H1 (cell line): ENCODE measurements at regions not wholly inside any gene's neighbourhood (a gene's known extent, or its start where the extent isn't known, plus 50 kb on each side); places are given as distances from the start of the nearest gene placed in this dataset.

Experiments used
- CTCF ChIA-PET: fragments of 300-600 bp; sonication (Branson Sonifier 250); formaldehyde crosslinking; loops from one replicate; lab custom pipeline; 2021; ENCODE audit not compliant: partially characterized antibody; lab: Charles Lee
- POLR2A ChIA-PET: fragments of 300-600 bp; sonication (Branson Sonifier 250); formaldehyde crosslinking; loops from one replicate; lab custom pipeline; 2021; ENCODE audit warnings: inconsistent platforms; ENCODE audit not compliant: partially characterized antibody; lab: Charles Lee
- DNase-seq, 2 experiments: peaks; one replicate each; pipeline versions ENCODE4 v3.0.0 to v3.0.0-alpha.2; 2010 to 2022; ENCODE audit warnings: low spot score in 2 of 2, low read depth in 1 of 2, mixed read lengths in 1 of 2
- FAIRE-seq: peaks from 2 replicates; lab custom pipeline; 2011; peaks lifted over from hg19 to GRCh38; lab: Jason Lieb, UNC
- H2AFZ ChIP-seq: 2 replicates; pipeline ENCODE4 v1.8.1; 2012; ENCODE audit warnings: low read length, inconsistent platforms
- H2AK5ac ChIP-seq: 2 replicates; pipeline ENCODE4 v1.6.1; 2013; ENCODE audit warnings: low read depth, low read length
- H2BK120ac ChIP-seq: replicated peaks from 2 replicates; pipeline ENCODE3; 2013; ENCODE audit warnings: low read depth, low read length, inconsistent platforms
- H2BK12ac ChIP-seq: 2 replicates; pipeline ENCODE4 v1.6.1; 2013; ENCODE audit warnings: low read depth, low read length
- H2BK15ac ChIP-seq: 2 replicates; pipeline ENCODE4 v1.6.1; 2013; ENCODE audit warnings: low read length
- H2BK20ac ChIP-seq: 2 replicates; pipeline ENCODE4 v1.6.1; 2013; ENCODE audit warnings: low read length
- H2BK5ac ChIP-seq: 2 replicates; pipeline ENCODE4 v1.6.1; 2013; ENCODE audit warnings: low read depth, low read length
- H3K14ac ChIP-seq: 2 replicates; pipeline ENCODE4 v1.6.1; 2013; ENCODE audit warnings: inconsistent platforms; ENCODE audit not compliant: insufficient read length
- H3K18ac ChIP-seq: 2 replicates; pipeline ENCODE4 v1.6.1; 2013; ENCODE audit warnings: low read length; ENCODE audit errors: extremely low read depth
- H3K23ac ChIP-seq: 2 replicates; pipeline ENCODE4 v1.6.1; 2013; ENCODE audit warnings: inconsistent platforms; ENCODE audit not compliant: insufficient read length
- H3K23me2 ChIP-seq: 2 replicates; pipeline ENCODE4 v1.6.1; 2013; ENCODE audit warnings: low read depth, low read length
- H3K27ac ChIP-seq: 2 replicates; pipeline ENCODE4 v1.6.1; 2011; ENCODE audit warnings: low read depth, low read length, inconsistent platforms
- H3K27me3 ChIP-seq, 4 experiments: replicated peaks in 1 of 4; 1 replicate in 1 of 4; 2 replicates in 3 of 4; pipeline versions ENCODE4 v1.6.1 to v1.8.1; 2011 to 2013; ENCODE audit warnings: low read length in 3 of 4, mild to moderate bottlenecking in 3 of 4, inconsistent platforms in 2 of 4, mixed read lengths in 2 of 4, moderate library complexity in 1 of 4; ENCODE audit not compliant: control insufficient read depth in 3 of 4, insufficient read depth in 3 of 4; ENCODE audit errors: extremely low read depth in 1 of 4
- H3K36me3 ChIP-seq, 4 experiments: 2 replicates each; pipeline versions ENCODE4 v1.6.1 to v1.8.1; 2011 to 2013; ENCODE audit warnings: mild to moderate bottlenecking in 4 of 4, low read length in 3 of 4, moderate library complexity in 2 of 4, control low read depth in 1 of 4, inconsistent platforms in 1 of 4; ENCODE audit not compliant: insufficient read depth in 4 of 4, control insufficient read depth in 2 of 4
- H3K4ac ChIP-seq: replicated peaks from 2 replicates; pipeline ENCODE3; 2013; ENCODE audit warnings: low read length, low read depth, mixed read lengths, inconsistent platforms; ENCODE audit not compliant: insufficient read length
- H3K4me1 ChIP-seq, 4 experiments: replicated peaks in 1 of 4; 1 replicate in 1 of 4; 2 replicates in 3 of 4; pipeline versions ENCODE4 v1.6.1 to v1.8.1; 2011 to 2013; ENCODE audit warnings: low read length in 3 of 4, inconsistent platforms in 2 of 4, mixed read lengths in 1 of 4; ENCODE audit not compliant: insufficient read depth in 4 of 4, control insufficient read depth in 3 of 4
- H3K4me2 ChIP-seq, 2 experiments: 2 replicates each; pipeline versions ENCODE4 v1.6.1 to v1.8.1; 2011 to 2013; ENCODE audit warnings: low read depth in 2 of 2, low read length in 2 of 2, control low read depth in 1 of 2, inconsistent platforms in 1 of 2, mild to moderate bottlenecking in 1 of 2; ENCODE audit not compliant: insufficient read depth in 1 of 2
- H3K4me3 ChIP-seq, 4 experiments: fragments of 200-600, 300-600 bp in 1 of 4; sonication (generic), shearing (Covaris generic), sonication (Bioruptor Twin) in 1 of 4; 2 replicates each; pipeline versions ENCODE4 v1.5.1 to v1.8.1; 2011 to 2016; ENCODE audit warnings: low read length in 4 of 4, low read depth in 3 of 4, control low read depth in 2 of 4, inconsistent platforms in 2 of 4, mild to moderate bottlenecking in 2 of 4, mixed read lengths in 1 of 4, moderate library complexity in 1 of 4; ENCODE audit not compliant: insufficient read depth in 2 of 4; ENCODE audit errors: extremely low read depth in 1 of 4
- H3K56ac ChIP-seq: replicated peaks from 2 replicates; pipeline ENCODE3; 2013; ENCODE audit warnings: low read depth, mild to moderate bottlenecking, mixed read lengths, low read length, inconsistent platforms; ENCODE audit not compliant: insufficient read length
- H3K79me1 ChIP-seq: 2 replicates; pipeline ENCODE4 v1.6.1; 2013; ENCODE audit warnings: low read depth, low read length, control low read depth
- H3K79me2 ChIP-seq, 2 experiments: 2 replicates each; pipeline versions ENCODE4 v1.6.1 to v1.8.1; 2012 to 2013; ENCODE audit warnings: low read length in 2 of 2, mild to moderate bottlenecking in 2 of 2, inconsistent platforms in 1 of 2; ENCODE audit not compliant: insufficient read depth in 2 of 2, control insufficient read depth in 1 of 2
- H3K9ac ChIP-seq, 4 experiments: replicated peaks in 1 of 4; 1 replicate in 1 of 4; 2 replicates in 3 of 4; pipeline versions ENCODE4 v1.6.1 to v1.8.1; 2011 to 2013; ENCODE audit warnings: low read depth in 3 of 4, low read length in 3 of 4, control low read depth in 2 of 4, mild to moderate bottlenecking in 2 of 4, moderate library complexity in 2 of 4, inconsistent platforms in 1 of 4; ENCODE audit errors: extremely low read depth in 1 of 4
- H3K9me3 ChIP-seq, 2 experiments: 2 replicates each; pipeline versions ENCODE4 v1.6.1 to v1.8.1; 2012 to 2013; ENCODE audit warnings: mild to moderate bottlenecking in 2 of 2, moderate library complexity in 2 of 2, control low read depth in 1 of 2, inconsistent platforms in 1 of 2, low read depth in 1 of 2, low read length in 1 of 2, mixed read lengths in 1 of 2; ENCODE audit not compliant: insufficient read depth in 2 of 2
- H4K20me1 ChIP-seq, 2 experiments: replicated peaks in 1 of 2; 2 replicates each; pipeline versions ENCODE3 to v1.8.1; 2011 to 2013; ENCODE audit warnings: inconsistent platforms in 2 of 2, low read length in 2 of 2, mild to moderate bottlenecking in 1 of 2; ENCODE audit not compliant: insufficient read depth in 2 of 2, control insufficient read depth in 1 of 2
- H4K5ac ChIP-seq: 2 replicates; pipeline ENCODE4 v1.6.1; 2013; ENCODE audit warnings: low read length, low read depth, mixed read lengths, inconsistent platforms; ENCODE audit not compliant: insufficient read length
- H4K8ac ChIP-seq: 2 replicates; pipeline ENCODE4 v1.8.0; 2013; ENCODE audit warnings: mild to moderate bottlenecking, moderate library complexity, low read length, inconsistent platforms; ENCODE audit not compliant: insufficient read depth; ENCODE audit errors: extremely low read depth
- H4K91ac ChIP-seq: replicated peaks from 2 replicates; pipeline ENCODE3; 2013; ENCODE audit warnings: low read length, mixed read lengths, inconsistent platforms; ENCODE audit not compliant: insufficient read length
- CREB1 ChIP-seq: IDR thresholded peaks from 2 replicates; pipeline ENCODE4 v1.6.1; 2012; ENCODE audit warnings: inconsistent platforms
- CTBP2 ChIP-seq: IDR thresholded peaks from 2 replicates; pipeline ENCODE4 v1.7.0; 2011; ENCODE audit warnings: borderline replicate concordance, mild to moderate bottlenecking, moderate library complexity, mixed read lengths, low read length; ENCODE audit not compliant: insufficient read depth, insufficient read length
- EZH2 ChIP-seq: fragments of 200-600 bp; sonication (generic); IDR thresholded peaks from 2 replicates; pipeline ENCODE4 v1.7.1; 2012; ENCODE audit warnings: low read depth, mild to moderate bottlenecking, moderate library complexity, low read length, inconsistent platforms; ENCODE audit not compliant: severe bottlenecking
- POU5F1 ChIP-seq: IDR thresholded peaks from 2 replicates; pipeline ENCODE4 v1.6.1; 2011; ENCODE audit warnings: low read depth, mild to moderate bottlenecking, low read length, moderate library complexity
- SIRT6 ChIP-seq: IDR thresholded peaks from one replicate; pipeline ENCODE4 v1.7.1; 2012; ENCODE audit warnings: low read length, inconsistent platforms
- SRF ChIP-seq: IDR thresholded peaks from 2 replicates; pipeline ENCODE4 v1.6.1; 2011; ENCODE audit warnings: mild to moderate bottlenecking, low read depth, low read length, moderate library complexity
- TEAD4 ChIP-seq: IDR thresholded peaks from 2 replicates; pipeline ENCODE4 v1.6.1; 2012; ENCODE audit warnings: low read depth, low read length, inconsistent platforms, mixed read lengths
- YY1 ChIP-seq: IDR thresholded peaks from 2 replicates; pipeline ENCODE4 v1.6.1; 2011; ENCODE audit warnings: low read depth, mild to moderate bottlenecking, low read length
- WGBS, 2 experiments: shearing (Covaris generic) in 1 of 2; methylation state at CpG; one replicate each; pipeline versions ENCODE4 v1.1.6 to v1.1.7; 2013 to 2015; ENCODE audit warnings: low lambda C conversion rate in 2 of 2, mixed read lengths in 2 of 2, inconsistent platforms in 1 of 2, low coverage in 1 of 2, missing lambda C conversion rate in 1 of 2; ENCODE audit not compliant: insufficient replicate concordance in 2 of 2, insufficient coverage in 1 of 2, insufficient read length in 1 of 2; ENCODE audit errors: extremely low coverage in 1 of 2, missing lambda C conversion rate in 1 of 2; 5-methylcytosine and 5-hydroxymethylcytosine counted together
- TF ChIP-seq, protein P1 (sequence below), 3 experiments: IDR thresholded peaks; 1 replicate in 2 of 3; 2 replicates in 1 of 3; pipeline versions ENCODE4 v1.5.1 to v1.6.1; 2011; ENCODE audit warnings: low read length in 3 of 3, mild to moderate bottlenecking in 3 of 3, inconsistent platforms in 2 of 3, low read depth in 1 of 3, moderate library complexity in 1 of 3; ENCODE audit not compliant: insufficient read depth in 1 of 3; ENCODE audit errors: control extremely low read depth in 1 of 3

DNA sequence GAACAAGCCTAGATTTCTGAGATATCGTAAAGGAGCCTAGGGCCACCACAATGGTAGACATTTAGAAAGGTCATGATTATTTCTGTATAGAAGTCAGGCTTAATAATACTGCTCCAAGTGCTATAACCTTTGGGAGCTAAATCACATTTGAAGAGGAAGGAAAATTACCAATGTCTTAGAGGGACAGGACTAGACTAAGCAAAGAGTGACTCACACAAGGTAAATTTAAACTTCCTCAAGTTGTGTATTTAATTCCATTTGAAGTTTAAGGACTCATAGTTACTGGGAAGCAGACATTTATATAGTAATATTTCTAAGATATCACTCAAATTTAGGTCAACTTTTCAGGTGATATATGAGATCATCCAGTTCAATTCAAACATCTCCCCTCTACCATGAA, 227.6 kb upstream of the MME start:
- H3K14ac ChIP-seq, result no peak overlapping the region
- no peaks in the 10 kb centered on the region for H3K23me2 ChIP-seq
- CTCF ChIA-PET, result interaction anchor here (1.8 kb wide), 1 partner anchor 9 kb away, joined by 4 read pairs; no protein-coding TSS in a partner anchor
- H3K79me1 ChIP-seq, result no peaks in the 10 kb centered on the region
- no peak overlapping the region for H3K4me3 ChIP-seq
- no peak overlapping the region for H2BK12ac ChIP-seq
- H3K9me3 ChIP-seq, result no peaks in the 10 kb centered on the region; a peak in 1 of 4 replicates
- no peak overlapping the region for H2BK15ac ChIP-seq
- H2BK5ac ChIP-seq, result no peak overlapping the region
- no peak overlapping the region for H3K4me2 ChIP-seq
- no peak overlapping the region for H3K9ac ChIP-seq
- H2AFZ ChIP-seq, result no peak overlapping the region
- TF ChIP-seq SRF (no peak), EZH2 (no peak), TEAD4 (no peak), POU5F1 (no peak), YY1 (no peak), SIRT6 (no peak), CTBP2 (no peak), CREB1 (no peak)
- TF ChIP-seq, protein P1, sequence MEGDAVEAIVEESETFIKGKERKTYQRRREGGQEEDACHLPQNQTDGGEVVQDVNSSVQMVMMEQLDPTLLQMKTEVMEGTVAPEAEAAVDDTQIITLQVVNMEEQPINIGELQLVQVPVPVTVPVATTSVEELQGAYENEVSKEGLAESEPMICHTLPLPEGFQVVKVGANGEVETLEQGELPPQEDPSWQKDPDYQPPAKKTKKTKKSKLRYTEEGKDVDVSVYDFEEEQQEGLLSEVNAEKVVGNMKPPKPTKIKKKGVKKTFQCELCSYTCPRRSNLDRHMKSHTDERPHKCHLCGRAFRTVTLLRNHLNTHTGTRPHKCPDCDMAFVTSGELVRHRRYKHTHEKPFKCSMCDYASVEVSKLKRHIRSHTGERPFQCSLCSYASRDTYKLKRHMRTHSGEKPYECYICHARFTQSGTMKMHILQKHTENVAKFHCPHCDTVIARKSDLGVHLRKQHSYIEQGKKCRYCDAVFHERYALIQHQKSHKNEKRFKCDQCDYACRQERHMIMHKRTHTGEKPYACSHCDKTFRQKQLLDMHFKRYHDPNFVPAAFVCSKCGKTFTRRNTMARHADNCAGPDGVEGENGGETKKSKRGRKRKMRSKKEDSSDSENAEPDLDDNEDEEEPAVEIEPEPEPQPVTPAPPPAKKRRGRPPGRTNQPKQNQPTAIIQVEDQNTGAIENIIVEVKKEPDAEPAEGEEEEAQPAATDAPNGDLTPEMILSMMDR (IDR thresholded peaks at IDR 0.05; ENCODE audit: control extremely low read depth in 1 of 3, insufficient read depth in 1 of 3, low read depth in 1 of 3, low read length in 3 of 3), result no peak
- H3K18ac ChIP-seq, result no peak overlapping the region
- H3K23ac ChIP-seq, result no peak overlapping the region
- no peak overlapping the region for H2BK20ac ChIP-seq
- no peak overlapping the region for H2BK120ac ChIP-seq
- DNase-seq (no peak), FAIRE-seq (no peak)
- H4K20me1 ChIP-seq, result no peaks in the 10 kb centered on the region
- 89% methylated on average over 1 of the region's 1 CpG; no CpG with 5 or more reads in 1 of the 2 experiments for WGBS, 2 experiments
- H3K4me1 ChIP-seq, result no peaks in the 10 kb centered on the region
- no peak overlapping the region for H4K5ac ChIP-seq
- H3K79me2 ChIP-seq, result no peaks in the 10 kb centered on the region
- H3K4ac ChIP-seq, result no peak overlapping the region
- H3K56ac ChIP-seq, result no peak overlapping the region
- no peak overlapping the region for H3K27ac ChIP-seq
- POLR2A ChIA-PET, result no interaction called here
- H2AK5ac ChIP-seq, result no peak overlapping the region
- no peak overlapping the region for H4K8ac ChIP-seq
- H3K27me3 ChIP-seq, result no peaks in the 10 kb centered on the region
- no peak overlapping the region for H4K91ac ChIP-seq
- no peaks in the 10 kb centered on the region for H3K36me3 ChIP-seq
